NB4 (cell line): ENCODE measurements at regions not wholly inside any gene's neighbourhood (a gene's known extent, or its start where the extent isn't known, plus 50 kb on each side); places are given as distances from the start of the nearest gene placed in this dataset.

ENCODE experiments used
- DNase-seq: peaks from one replicate; pipeline ENCODE4 v3.0.0; 2010; ENCODE audit warnings: low read depth
- H3K4me3 ChIP-seq: one replicate; pipeline ENCODE4 v1.5.1; 2011; ENCODE audit warnings: mild to moderate bottlenecking, low read depth, low read length, moderate library complexity
- MYC ChIP-seq: IDR thresholded peaks from 2 replicates; pipeline ENCODE4 v1.6.1; 2011; ENCODE audit warnings: low read depth, low read length
- POLR2A ChIP-seq: IDR thresholded peaks from 2 replicates; pipeline ENCODE4 v1.6.1; 2011; ENCODE audit warnings: mild to moderate bottlenecking; ENCODE audit not compliant: insufficient read length; ENCODE audit errors: extremely low read depth
- TF ChIP-seq, protein P1 (sequence below): IDR thresholded peaks from 2 replicates; pipeline ENCODE4 v1.6.1; 2011; ENCODE audit warnings: low read depth, low read length
- TF ChIP-seq, protein P2 (sequence below): IDR thresholded peaks from one replicate; pipeline ENCODE4 v1.5.1; 2012; ENCODE audit warnings: low read depth, low read length

DNA sequence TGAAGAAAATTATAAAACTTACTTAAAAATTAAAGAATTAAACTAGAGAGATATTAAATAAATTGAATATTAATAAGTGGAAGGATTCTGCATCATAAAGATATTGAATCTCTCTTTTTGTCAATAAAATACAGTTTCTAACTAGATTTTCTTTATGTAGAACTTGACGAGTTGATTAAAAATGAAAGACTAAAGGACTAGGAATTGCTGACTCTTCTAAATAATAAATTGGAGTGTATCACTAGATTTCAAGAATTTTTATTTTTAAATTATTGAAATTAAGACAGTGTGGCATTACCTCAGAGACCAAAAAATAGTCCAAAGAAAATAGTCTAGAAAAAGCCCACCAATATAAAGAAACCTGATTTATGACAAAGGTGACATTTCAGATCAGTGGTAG lies 492.4 kb downstream of the CETN3 start:
- no peak for DNase-seq
- TF ChIP-seq, protein P1, sequence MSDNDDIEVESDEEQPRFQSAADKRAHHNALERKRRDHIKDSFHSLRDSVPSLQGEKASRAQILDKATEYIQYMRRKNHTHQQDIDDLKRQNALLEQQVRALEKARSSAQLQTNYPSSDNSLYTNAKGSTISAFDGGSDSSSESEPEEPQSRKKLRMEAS: no peak
- TF ChIP-seq, protein P2, sequence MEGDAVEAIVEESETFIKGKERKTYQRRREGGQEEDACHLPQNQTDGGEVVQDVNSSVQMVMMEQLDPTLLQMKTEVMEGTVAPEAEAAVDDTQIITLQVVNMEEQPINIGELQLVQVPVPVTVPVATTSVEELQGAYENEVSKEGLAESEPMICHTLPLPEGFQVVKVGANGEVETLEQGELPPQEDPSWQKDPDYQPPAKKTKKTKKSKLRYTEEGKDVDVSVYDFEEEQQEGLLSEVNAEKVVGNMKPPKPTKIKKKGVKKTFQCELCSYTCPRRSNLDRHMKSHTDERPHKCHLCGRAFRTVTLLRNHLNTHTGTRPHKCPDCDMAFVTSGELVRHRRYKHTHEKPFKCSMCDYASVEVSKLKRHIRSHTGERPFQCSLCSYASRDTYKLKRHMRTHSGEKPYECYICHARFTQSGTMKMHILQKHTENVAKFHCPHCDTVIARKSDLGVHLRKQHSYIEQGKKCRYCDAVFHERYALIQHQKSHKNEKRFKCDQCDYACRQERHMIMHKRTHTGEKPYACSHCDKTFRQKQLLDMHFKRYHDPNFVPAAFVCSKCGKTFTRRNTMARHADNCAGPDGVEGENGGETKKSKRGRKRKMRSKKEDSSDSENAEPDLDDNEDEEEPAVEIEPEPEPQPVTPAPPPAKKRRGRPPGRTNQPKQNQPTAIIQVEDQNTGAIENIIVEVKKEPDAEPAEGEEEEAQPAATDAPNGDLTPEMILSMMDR: no peak
- TF ChIP-seq POLR2A (no peak), MYC (no peak)

DNA sequence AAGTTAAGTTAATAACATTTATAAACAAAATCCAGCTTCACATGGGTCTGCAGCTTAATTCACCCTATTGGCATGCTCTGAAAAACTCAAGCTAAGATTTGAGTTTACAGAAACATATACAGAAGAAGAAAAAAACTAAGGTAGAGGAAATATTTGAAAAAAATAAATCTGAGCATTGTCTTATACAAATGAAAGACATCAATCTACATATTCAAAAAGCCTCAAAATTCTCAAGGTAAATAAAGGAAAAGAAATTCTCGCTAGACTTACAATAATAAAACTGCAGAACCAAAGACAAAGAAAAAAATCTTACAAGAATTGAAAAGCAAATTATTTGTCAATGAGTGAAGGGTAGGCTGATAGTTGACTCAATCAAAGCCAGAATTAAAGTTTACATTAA lies 493.4 kb downstream of the CETN3 start:
- no peak overlapping the region for H3K4me3 ChIP-seq
- TF ChIP-seq, protein P1: no peak
- no peak for TF ChIP-seq POLR2A
- TF ChIP-seq, protein P2: no peak
- TF ChIP-seq MYC: no peak
- DNase-seq: no peak

More for the DNA sequence above, 492.4 kb downstream of the CETN3 start:
- no peak overlapping the region for H3K4me3 ChIP-seq

DNA sequence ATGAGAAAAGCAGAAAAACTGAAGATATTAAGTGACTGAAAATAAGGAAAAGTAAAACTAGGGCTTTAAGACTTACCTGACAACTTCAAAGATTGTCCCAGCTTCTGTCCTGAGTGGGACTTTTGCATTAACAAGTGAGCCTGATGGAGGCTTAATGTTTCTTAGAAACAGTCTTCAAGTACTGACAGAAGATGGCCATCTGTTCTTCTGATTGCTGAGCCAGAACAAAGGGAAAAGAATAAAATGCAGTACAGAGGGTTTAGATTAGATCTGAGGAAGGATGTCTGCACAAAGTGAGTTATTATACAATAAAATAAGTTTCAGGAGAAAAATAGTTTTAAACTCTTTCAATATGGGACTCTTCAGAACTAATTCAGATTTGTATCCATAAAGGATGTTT lies 500.7 kb downstream of the CETN3 start:
- DNase-seq: no peak
- TF ChIP-seq MYC (no peak), POLR2A (no peak)
- TF ChIP-seq, protein P2: no peak
- TF ChIP-seq, protein P1: no peak
- H3K4me3 ChIP-seq: no peak overlapping the region

DNA sequence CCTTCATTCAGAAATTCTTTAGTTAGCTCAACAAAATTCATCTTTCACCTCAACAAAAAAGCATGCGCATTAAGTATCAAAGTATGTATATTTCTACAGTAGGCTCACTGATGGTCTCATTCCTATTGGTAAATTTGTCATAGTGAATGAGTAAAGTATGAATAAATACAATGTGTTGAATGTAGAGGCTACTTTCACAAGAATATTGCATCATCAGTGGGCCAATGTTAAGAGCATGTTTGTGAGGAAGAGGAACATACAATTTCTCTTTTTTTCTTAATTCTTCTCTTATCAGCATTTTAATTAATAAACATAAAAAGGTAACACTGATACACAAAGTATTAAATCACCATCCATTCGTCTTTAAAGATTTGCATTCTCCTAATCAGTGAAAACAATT lies 505.1 kb downstream of the CETN3 start:
- TF ChIP-seq MYC (no peak), POLR2A (no peak)
- TF ChIP-seq, protein P1: no peak
- TF ChIP-seq, protein P2: no peak
- no peak for DNase-seq
- H3K4me3 ChIP-seq: no peak overlapping the region

DNA sequence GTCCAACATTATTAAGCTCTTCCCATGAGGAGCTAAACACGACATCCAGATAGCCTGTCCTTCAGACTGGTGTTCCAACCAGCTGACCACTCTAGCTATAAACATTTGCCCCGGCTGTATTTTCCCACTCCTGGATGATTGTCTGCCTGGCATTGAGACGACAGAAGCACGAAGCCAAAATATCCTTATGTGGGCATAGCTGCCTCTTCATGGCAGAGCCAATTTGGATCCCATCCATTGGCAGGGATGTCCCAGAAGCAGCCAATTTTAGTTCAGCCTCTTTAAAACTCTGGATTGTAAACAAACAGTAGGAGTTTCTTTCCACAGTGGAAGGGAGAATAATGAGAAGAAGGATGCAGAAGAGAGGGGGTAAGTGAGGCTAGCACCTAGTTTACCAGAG lies 507.6 kb downstream of the CETN3 start:
- no peak overlapping the region for H3K4me3 ChIP-seq
- DNase-seq: no peak
- TF ChIP-seq, protein P2: no peak
- TF ChIP-seq, protein P1: no peak
- TF ChIP-seq MYC: no peak
- no peak for TF ChIP-seq POLR2A

DNA sequence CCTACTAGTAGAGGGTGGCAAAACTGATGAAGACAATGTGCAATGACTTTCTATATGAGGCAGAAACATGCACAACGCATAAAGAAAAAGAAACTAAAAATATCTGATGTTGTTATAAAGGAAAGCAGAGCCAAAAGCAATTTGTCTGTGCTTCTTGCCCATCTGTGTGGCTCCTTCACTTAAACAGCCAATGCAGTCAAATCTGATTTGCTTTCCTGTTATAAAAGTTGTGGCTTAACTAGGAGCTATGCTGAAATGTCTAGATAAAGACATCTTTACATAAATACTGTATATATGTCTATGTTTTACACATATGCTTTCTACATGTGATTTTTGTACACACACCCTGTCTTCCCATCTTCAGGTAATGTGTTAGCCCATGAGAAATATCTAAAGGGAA lies 508.2 kb downstream of the CETN3 start:
- H3K4me3 ChIP-seq: no peak overlapping the region
- TF ChIP-seq, protein P1: no peak
- no peak for TF ChIP-seq POLR2A
- DNase-seq: no peak
